HUES6 (cell line): ENCODE measurements at regions not wholly inside any gene's neighbourhood (a gene's known extent, or its start where the extent isn't known, plus 50 kb on each side); places are given as distances from the start of the nearest gene placed in this dataset.

Experiments used
- H3K27ac ChIP-seq: 2 replicates; pipeline ENCODE4 v1.7.0; 2013; ENCODE audit warnings: low read depth, mild to moderate bottlenecking, low read length, inconsistent platforms
- H3K27me3 ChIP-seq: 2 replicates; pipeline ENCODE4 v1.6.1; 2013; ENCODE audit warnings: low read length; ENCODE audit not compliant: control insufficient read depth, insufficient read depth
- H3K36me3 ChIP-seq: 2 replicates; pipeline ENCODE4 v1.6.1; 2013; ENCODE audit warnings: low read length; ENCODE audit not compliant: control insufficient read depth, insufficient read depth
- H3K4me1 ChIP-seq: 2 replicates; pipeline ENCODE4 v1.6.1; 2013; ENCODE audit warnings: low read length; ENCODE audit not compliant: control insufficient read depth, insufficient read depth
- H3K4me3 ChIP-seq: 2 replicates; pipeline ENCODE4 v1.5.1; 2013; ENCODE audit warnings: low read depth, low read length
- H3K9ac ChIP-seq: one replicate; pipeline ENCODE4 v1.6.1; 2013; ENCODE audit warnings: mild to moderate bottlenecking, low read length
- H3K9me3 ChIP-seq: 2 replicates; pipeline ENCODE4 v1.6.1; 2013; ENCODE audit warnings: low read depth, low read length; ENCODE audit not compliant: control insufficient read depth, insufficient read depth

- H3K4me3 ChIP-seq: no peak overlapping the region
- peaks cover 13% of the 10 kb centered on the region for H3K4me1 ChIP-seq
- peaks cover 3% of the 10 kb centered on the region; the same call in 1 of the 2 replicates for H3K27me3 ChIP-seq
- H3K9ac ChIP-seq: no peak overlapping the region
- no peak overlapping the region for H3K27ac ChIP-seq
- H3K9me3 ChIP-seq: no peaks in the 10 kb centered on the region
- no peaks in the 10 kb centered on the region for H3K36me3 ChIP-seq
Measured at GRCh38 chr3:187994221-187995042, 159.5 kb upstream of the LPP start.

DNA sequence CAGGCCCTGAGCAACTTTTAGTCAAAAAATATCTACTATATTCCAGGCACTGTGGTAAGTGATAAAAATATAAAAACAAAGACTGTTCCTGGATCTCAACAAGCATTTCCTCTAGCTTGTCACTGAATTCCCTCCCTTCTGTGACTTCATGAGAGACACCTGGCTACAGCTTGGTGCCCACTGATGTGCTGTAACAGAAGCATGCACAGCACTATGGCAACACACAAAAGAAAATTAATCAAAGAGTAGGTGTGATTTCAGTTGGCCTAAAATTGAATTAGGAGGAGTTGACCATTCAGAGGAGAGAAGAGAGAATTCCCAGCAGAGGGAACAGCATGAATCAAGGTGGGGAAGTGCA lies 158.9 kb upstream of the LPP start:
- peaks cover 3% of the 10 kb centered on the region; the same call in 1 of the 2 replicates for H3K27me3 ChIP-seq
- H3K36me3 ChIP-seq: no peaks in the 10 kb centered on the region
- H3K9ac ChIP-seq: no peak overlapping the region
- H3K4me3 ChIP-seq: no peak overlapping the region
- H3K9me3 ChIP-seq: no peaks in the 10 kb centered on the region
- no peak overlapping the region for H3K27ac ChIP-seq
- H3K4me1 ChIP-seq: peaks cover 11% of the 10 kb centered on the region

DNA sequence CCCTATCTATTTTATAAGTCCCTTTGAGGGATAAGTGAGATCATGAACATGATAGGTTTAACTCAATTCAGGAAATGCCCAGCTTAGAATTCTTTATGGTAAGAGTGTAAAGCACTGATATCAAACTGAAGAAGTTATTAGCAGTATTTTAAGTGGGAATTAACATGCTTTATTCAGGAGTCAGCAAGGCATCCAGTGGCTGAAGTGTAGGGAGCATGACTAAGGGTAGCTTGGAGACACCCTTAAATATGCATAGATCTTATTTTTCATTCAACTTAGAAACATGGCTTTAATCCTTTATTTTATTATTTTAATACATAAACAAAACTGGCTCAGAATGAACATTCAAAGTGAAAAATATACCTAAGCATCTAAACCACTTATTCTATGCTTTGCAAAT lies 158.3 kb upstream of the LPP start:
- Histone ChIP-seq H3K27me3 (peaks cover 3% of the 10 kb centered on the region; the same call in 1 of the 2 replicates), H3K27ac (no peak overlapping the region), H3K4me1 (peaks cover 8% of the 10 kb centered on the region; the same call in 1 of the 2 replicates), H3K4me3 (no peak overlapping the region), H3K9ac (no peak overlapping the region), H3K9me3 (no peaks in the 10 kb centered on the region), H3K36me3 (no peaks in the 10 kb centered on the region)

DNA sequence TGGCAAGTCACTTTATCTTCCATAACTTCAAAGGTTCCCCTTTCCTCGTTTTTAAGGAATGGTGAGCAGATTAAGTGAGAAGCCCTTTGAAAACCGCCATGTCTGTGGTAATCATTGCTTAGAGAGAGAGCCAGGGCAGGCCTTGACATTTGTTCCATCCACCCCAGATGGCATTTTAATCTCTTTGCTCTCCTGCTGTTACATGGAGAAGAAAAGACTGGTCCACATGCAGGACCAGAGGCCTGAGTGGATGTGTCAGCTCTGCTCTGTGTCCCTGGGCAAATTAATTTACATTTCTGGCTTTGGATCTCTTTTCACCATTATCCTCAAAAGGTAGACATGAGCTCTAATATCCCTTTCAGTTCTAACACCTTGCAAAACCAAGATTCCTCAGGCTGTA lies 157.3 kb upstream of the LPP start:
- Histone ChIP-seq H3K27me3 (0 out of 2 replicates have a peak, but pooled peaks cover 3% of the 10 kb centered on the region), H3K4me3 (no peak overlapping the region), H3K4me1 (peaks cover 4% of the 10 kb centered on the region; the same call in 1 of the 2 replicates), H3K36me3 (no peaks in the 10 kb centered on the region), H3K9ac (no peak overlapping the region), H3K9me3 (no peaks in the 10 kb centered on the region), H3K27ac (no peak overlapping the region)

GRCh38 chr3:187997490-187997889 lies 156.5 kb upstream of the LPP start:
- no peaks in the 10 kb centered on the region for H3K9me3 ChIP-seq
- H3K9ac ChIP-seq: no peak overlapping the region
- H3K4me1 ChIP-seq: peaks cover 4% of the 10 kb centered on the region; the same call in 1 of the 2 replicates
- H3K27ac ChIP-seq: no peak overlapping the region
- H3K4me3 ChIP-seq: no peak overlapping the region
- 0 out of 2 replicates have a peak, but pooled peaks cover 3% of the 10 kb centered on the region for H3K27me3 ChIP-seq
- no peaks in the 10 kb centered on the region for H3K36me3 ChIP-seq

- H3K9ac ChIP-seq: no peak overlapping the region
- peaks cover 5% of the 10 kb centered on the region for H3K4me1 ChIP-seq
Measured at GRCh38 chr3:187997946-187998561, 155.9 kb upstream of the LPP start.

DNA sequence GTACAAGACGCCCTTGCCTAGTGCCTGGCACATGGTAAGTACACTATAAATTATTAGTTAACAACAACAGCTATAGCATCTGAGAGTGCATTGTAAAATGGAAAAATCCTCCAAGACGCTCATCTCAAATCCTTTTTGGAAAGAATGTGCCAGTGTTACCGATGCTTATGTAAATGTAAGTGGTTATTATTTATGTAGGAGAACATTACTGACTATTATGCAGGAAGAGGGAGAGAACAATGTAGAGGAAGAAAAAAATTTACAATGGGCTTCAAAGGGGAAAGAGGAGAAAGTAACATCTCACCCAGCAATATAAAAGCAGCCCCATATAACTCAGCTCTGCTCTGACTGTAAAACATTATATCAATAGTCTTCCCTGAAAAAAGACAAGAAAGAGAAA lies 155.3 kb upstream of the LPP start:
- Histone ChIP-seq H3K4me1 (peaks cover 10% of the 10 kb centered on the region), H3K36me3 (no peaks in the 10 kb centered on the region), H3K27me3 (0 out of 2 replicates have a peak, but pooled peaks cover 3% of the 10 kb centered on the region), H3K27ac (no peak overlapping the region), H3K9ac (no peak overlapping the region), H3K9me3 (no peaks in the 10 kb centered on the region), H3K4me3 (no peak overlapping the region)

More at GRCh38 chr3:187997946-187998561, 155.9 kb upstream of the LPP start:
- Histone ChIP-seq H3K9me3 (no peaks in the 10 kb centered on the region), H3K36me3 (no peaks in the 10 kb centered on the region), H3K4me3 (no peak overlapping the region), H3K27ac (no peak overlapping the region), H3K27me3 (0 out of 2 replicates have a peak, but pooled peaks cover 3% of the 10 kb centered on the region)

DNA sequence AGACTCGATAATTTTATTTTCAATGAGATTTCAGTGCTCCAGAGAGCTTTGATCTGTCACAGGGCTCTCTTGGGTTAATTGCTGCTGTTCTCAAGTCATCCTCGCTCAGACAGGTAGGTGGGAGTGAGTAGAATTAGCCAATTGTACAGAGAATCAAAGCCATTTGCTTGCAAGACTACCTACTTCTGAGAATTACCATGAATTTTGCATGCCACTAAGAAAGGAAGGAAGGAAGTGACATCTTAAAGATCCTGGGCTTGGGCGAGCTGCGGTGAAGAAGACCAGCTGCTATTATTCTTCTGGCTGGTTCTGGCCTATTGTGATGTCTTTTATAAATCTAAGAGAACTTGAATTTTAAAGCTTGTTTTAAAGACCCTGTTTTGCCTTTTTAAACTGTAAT lies 154.1 kb upstream of the LPP start:
- no peak overlapping the region for H3K27ac ChIP-seq
- H3K4me1 ChIP-seq: peaks cover 15% of the 10 kb centered on the region

DNA sequence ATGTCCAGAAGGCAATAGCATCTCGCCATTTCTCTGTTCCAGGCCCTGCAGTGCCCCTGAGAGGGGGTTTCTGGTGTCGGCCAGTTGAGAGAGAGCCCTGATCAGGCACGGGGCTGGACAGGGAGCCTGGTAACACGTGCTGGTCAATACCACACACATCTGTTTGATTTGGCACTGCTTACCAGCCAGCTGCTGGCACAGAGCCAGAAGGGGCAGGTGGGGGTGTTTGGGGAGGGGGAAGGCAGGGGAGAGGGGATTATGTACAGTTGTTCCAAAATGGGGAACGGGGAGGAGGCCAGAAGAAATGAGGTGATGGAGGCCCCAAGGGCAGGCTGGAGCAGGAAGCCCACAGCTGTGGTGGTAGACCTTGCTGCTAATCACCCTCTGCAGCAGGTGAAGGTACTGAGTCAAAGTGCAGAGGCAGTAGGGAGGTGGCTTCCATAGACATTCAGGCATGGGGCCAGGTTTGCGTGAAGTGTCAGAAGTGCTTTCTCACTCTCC lies 153.5 kb upstream of the LPP start:
- H3K4me1 ChIP-seq: peaks cover 15% of the 10 kb centered on the region
- no peaks in the 10 kb centered on the region for H3K9me3 ChIP-seq
- H3K4me3 ChIP-seq: no peak overlapping the region
- no peaks in the 10 kb centered on the region for H3K36me3 ChIP-seq
- no peak overlapping the region for H3K27ac ChIP-seq
- 0 out of 2 replicates have a peak, but pooled peaks cover 3% of the 10 kb centered on the region for H3K27me3 ChIP-seq
- H3K9ac ChIP-seq: no peak overlapping the region

More for the DNA sequence above, 154.1 kb upstream of the LPP start:
- no peaks in the 10 kb centered on the region for H3K9me3 ChIP-seq
- H3K36me3 ChIP-seq: no peaks in the 10 kb centered on the region
- no peak overlapping the region for H3K4me3 ChIP-seq
- H3K9ac ChIP-seq: no peak overlapping the region
- H3K27me3 ChIP-seq: 0 out of 2 replicates have a peak, but pooled peaks cover 3% of the 10 kb centered on the region

DNA sequence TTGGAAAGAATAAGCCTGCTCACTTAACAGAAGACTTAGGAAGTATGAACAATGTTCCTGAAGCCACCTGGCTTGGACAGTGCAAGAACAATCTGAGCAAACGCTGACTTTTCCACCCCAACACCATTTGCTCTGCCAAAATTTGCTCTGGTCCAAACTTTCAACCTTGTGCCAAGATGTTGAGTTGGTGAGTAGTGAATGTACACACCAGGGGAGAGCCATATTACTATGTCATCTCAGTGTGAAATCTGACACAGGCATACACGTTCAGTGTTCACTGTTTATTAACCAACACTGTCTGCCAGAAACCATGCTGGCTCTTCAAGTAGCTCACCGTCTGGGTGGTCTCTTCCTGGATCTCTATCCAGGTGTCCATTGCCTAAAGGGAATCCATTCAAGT lies 152.9 kb upstream of the LPP start:
- Histone ChIP-seq H3K36me3 (no peaks in the 10 kb centered on the region), H3K9me3 (no peaks in the 10 kb centered on the region), H3K4me1 (peaks cover 15% of the 10 kb centered on the region), H3K27me3 (0 out of 2 replicates have a peak, but pooled peaks cover 3% of the 10 kb centered on the region), H3K27ac (no peak overlapping the region), H3K9ac (no peak overlapping the region), H3K4me3 (no peak overlapping the region)

DNA sequence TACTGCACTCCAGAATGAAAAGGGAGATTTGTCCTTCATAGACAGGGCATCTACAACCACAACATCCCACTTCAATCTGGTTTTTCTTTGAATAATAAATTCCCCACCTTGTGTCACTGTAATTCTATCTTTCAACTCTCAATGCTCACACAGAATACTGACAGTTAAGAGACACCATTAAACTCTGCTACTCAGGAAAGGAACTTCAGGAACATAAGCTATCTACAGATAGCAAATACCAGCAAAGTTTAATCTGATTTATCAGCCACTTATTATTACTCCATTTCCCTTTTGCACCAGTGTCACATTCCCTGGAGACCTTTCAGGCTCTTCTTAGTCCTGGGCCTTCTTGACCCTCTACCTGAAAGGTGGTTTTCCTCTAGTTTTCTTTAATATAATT lies 152.0 kb upstream of the LPP start:
- H3K27ac ChIP-seq: no peak overlapping the region
- no peaks in the 10 kb centered on the region for H3K9me3 ChIP-seq
- no peak overlapping the region for H3K9ac ChIP-seq
- 0 out of 2 replicates have a peak, but pooled peaks cover 3% of the 10 kb centered on the region for H3K27me3 ChIP-seq
- no peaks in the 10 kb centered on the region for H3K36me3 ChIP-seq
- H3K4me3 ChIP-seq: no peak overlapping the region
- H3K4me1 ChIP-seq: peaks cover 15% of the 10 kb centered on the region
